Coronary artery (tissue), 2 donors: ENCODE measurements at regions not wholly inside any gene's neighbourhood (a gene's known extent, or its start where the extent isn't known, plus 50 kb on each side); places are given as distances from the start of the nearest gene placed in this dataset.
A peak's percentile ranks its signal among the peaks of the same experiment; 100 is the strongest.

Source experiments
- DNase-seq: peaks from one replicate; pipeline ENCODE4 v3.0.0-alpha.2; 2017; ENCODE audit warnings: low spot score
- H3K27ac ChIP-seq, 2 donors: fragments of 200-600 bp; sonication (generic); one replicate each; pipeline ENCODE4 v1.5.1; 2016 to 2019
- H3K4me3 ChIP-seq: fragments of 200-600 bp; sonication (generic); 2 replicates; pipeline ENCODE4 v1.5.1; 2016; ENCODE audit warnings: mild to moderate bottlenecking, moderate library complexity
- CTCF ChIP-seq: fragments of 200-600 bp; sonication (generic); IDR thresholded peaks from one replicate; pipeline ENCODE4 v1.5.1; 2019; ENCODE audit warnings: antibody characterized with exemption

- TF ChIP-seq CTCF, result no peak
- Histone ChIP-seq H3K4me3 (no peak overlapping the region), H3K27ac (peak overlapping the region in 1 of 2 donors; percentile 83)
- DNase-seq, result no peak
These were observed 58.1 kb upstream of the NEURL1B start for GRCh38 chr5:172582940-172583339.

- Histone ChIP-seq H3K27ac (no peak overlapping the region), H3K4me3 (no peak overlapping the region)
- no peak for TF ChIP-seq CTCF
- DNase-seq, result no peak
These were observed 59.7 kb upstream of the NEURL1B start for GRCh38 chr5:172581315-172581714.

- no peak overlapping the region for H3K27ac ChIP-seq
- H3K4me3 ChIP-seq, result no peak overlapping the region
- DNase-seq, result no peak
- no peak for TF ChIP-seq CTCF
These were observed 61.6 kb upstream of the NEURL1B start for GRCh38 chr5:172579403-172579990.

- DNase-seq, result no peak
- no peak for TF ChIP-seq CTCF
- Histone ChIP-seq H3K27ac (no peak overlapping the region), H3K4me3 (no peak overlapping the region)
These were observed 63.7 kb upstream of the NEURL1B start for GRCh38 chr5:172577267-172577909.

- no peak for TF ChIP-seq CTCF
- no peak for DNase-seq
- Histone ChIP-seq H3K27ac (no peak overlapping the region), H3K4me3 (no peak overlapping the region)
These were observed 65.1 kb upstream of the NEURL1B start for GRCh38 chr5:172575816-172576545.

- DNase-seq, result no peak
- no peak for TF ChIP-seq CTCF
- Histone ChIP-seq H3K27ac (peak overlapping the region in 1 of 2 donors; percentile 45), H3K4me3 (no peak overlapping the region)
These were observed 65.6 kb upstream of the NEURL1B start for GRCh38 chr5:172575416-172575815.

- H3K27ac ChIP-seq, result peak overlapping the region; percentile 28 to 45
- TF ChIP-seq CTCF, result no peak
- no peak for DNase-seq
These were observed 66.2 kb upstream of the NEURL1B start for GRCh38 chr5:172574871-172575223.

More at GRCh38 chr5:172574871-172575223, 66.2 kb upstream of the NEURL1B start:
- H3K4me3 ChIP-seq, result no peak overlapping the region
